ENCODE measurements at regions not wholly inside any gene's neighbourhood (a gene's known extent, or its start where the extent isn't known, plus 50 kb on each side); places are given as distances from the start of the nearest gene placed in this dataset.

DNA sequence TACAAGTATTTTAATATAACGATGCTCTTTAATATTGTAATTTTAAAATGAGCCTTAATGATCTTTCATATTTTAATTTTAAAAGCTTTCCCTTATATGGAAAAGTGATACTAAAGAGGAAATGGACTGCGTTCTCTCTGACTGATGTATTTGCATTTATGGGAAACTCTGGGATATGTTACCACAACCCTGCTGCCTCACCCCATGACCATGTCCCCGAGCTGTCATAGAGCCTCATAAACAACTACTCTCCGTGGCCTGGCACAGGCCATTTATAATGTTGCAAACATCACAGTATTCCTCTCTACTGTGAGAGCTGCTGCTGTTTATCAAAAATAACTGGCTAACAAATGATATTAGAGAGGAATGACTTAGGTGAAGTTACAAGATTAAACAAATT lies 75.8 kb upstream of the SEC11C start:
- TF ChIP-seq, protein P1, sequence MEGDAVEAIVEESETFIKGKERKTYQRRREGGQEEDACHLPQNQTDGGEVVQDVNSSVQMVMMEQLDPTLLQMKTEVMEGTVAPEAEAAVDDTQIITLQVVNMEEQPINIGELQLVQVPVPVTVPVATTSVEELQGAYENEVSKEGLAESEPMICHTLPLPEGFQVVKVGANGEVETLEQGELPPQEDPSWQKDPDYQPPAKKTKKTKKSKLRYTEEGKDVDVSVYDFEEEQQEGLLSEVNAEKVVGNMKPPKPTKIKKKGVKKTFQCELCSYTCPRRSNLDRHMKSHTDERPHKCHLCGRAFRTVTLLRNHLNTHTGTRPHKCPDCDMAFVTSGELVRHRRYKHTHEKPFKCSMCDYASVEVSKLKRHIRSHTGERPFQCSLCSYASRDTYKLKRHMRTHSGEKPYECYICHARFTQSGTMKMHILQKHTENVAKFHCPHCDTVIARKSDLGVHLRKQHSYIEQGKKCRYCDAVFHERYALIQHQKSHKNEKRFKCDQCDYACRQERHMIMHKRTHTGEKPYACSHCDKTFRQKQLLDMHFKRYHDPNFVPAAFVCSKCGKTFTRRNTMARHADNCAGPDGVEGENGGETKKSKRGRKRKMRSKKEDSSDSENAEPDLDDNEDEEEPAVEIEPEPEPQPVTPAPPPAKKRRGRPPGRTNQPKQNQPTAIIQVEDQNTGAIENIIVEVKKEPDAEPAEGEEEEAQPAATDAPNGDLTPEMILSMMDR (IDR thresholded peaks at IDR 0.05; ENCODE audit: low read depth, low read length, missing input control) = no peak
- no peak for TF ChIP-seq RXRA (IDR thresholded peaks at IDR 0.05)
- TF ChIP-seq, protein P2, sequence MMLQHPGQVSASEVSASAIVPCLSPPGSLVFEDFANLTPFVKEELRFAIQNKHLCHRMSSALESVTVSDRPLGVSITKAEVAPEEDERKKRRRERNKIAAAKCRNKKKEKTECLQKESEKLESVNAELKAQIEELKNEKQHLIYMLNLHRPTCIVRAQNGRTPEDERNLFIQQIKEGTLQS (IDR thresholded peaks at IDR 0.05) = no peak
- TF ChIP-seq, protein P3, sequence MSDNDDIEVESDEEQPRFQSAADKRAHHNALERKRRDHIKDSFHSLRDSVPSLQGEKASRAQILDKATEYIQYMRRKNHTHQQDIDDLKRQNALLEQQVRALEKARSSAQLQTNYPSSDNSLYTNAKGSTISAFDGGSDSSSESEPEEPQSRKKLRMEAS (IDR thresholded peaks at IDR 0.05) = no peak
- no peak for TF ChIP-seq RAD21 (IDR thresholded peaks at IDR 0.05)
- TF ChIP-seq ZBTB33 (IDR thresholded peaks at IDR 0.05) = no peak
- no peak for TF ChIP-seq REST (IDR thresholded peaks at IDR 0.05)
- TF ChIP-seq JUND (IDR thresholded peaks at IDR 0.05) = no peak
- no peak for TF ChIP-seq TAF1 (conservative IDR thresholded peaks at IDR 0.05)
- TF ChIP-seq SP1 (IDR thresholded peaks at IDR 0.05) = no peak
- TF ChIP-seq GABPA (IDR thresholded peaks at IDR 0.05 in 1 of 2, conservative IDR thresholded peaks at IDR 0.05 in 1 of 2) = no peak
- no peak for TF ChIP-seq YY1 (IDR thresholded peaks at IDR 0.05)

Data from liver (tissue), 3 donors.